H9 (cell line): ENCODE measurements at regions not wholly inside any gene's neighbourhood (a gene's known extent, or its start where the extent isn't known, plus 50 kb on each side); places are given as distances from the start of the nearest gene placed in this dataset.

ENCODE experiments used
- DNase-seq: peaks from one replicate; pipeline ENCODE4 v3.0.0-alpha.2; 2017
- H2AFZ ChIP-seq: one replicate; pipeline ENCODE4 v1.6.1; 2013; ENCODE audit warnings: mild to moderate bottlenecking, low read length, control low read depth, moderate library complexity
- H2AK5ac ChIP-seq: 2 replicates; pipeline ENCODE4 v1.6.1; 2013; ENCODE audit warnings: low read length, control low read depth, mixed read lengths; ENCODE audit not compliant: insufficient read length
- H2BK120ac ChIP-seq: one replicate; pipeline ENCODE4 v1.6.1; 2013; ENCODE audit warnings: low read depth, mild to moderate bottlenecking, low read length, control low read depth, inconsistent platforms; ENCODE audit not compliant: poor library complexity, severe bottlenecking
- H2BK12ac ChIP-seq: 2 replicates; pipeline ENCODE4 v1.6.1; 2013; ENCODE audit warnings: low read length, control low read depth, mixed read lengths, low read depth; ENCODE audit not compliant: insufficient read length
- H2BK15ac ChIP-seq: 2 replicates; pipeline ENCODE4 v1.6.1; 2013; ENCODE audit warnings: low read depth, low read length, control low read depth
- H2BK20ac ChIP-seq: one replicate; pipeline ENCODE4 v1.6.1; 2013; ENCODE audit warnings: low read depth, mild to moderate bottlenecking, low read length, control low read depth, inconsistent platforms; ENCODE audit not compliant: poor library complexity, severe bottlenecking
- H2BK5ac ChIP-seq: 2 replicates; pipeline ENCODE4 v1.6.1; 2013; ENCODE audit warnings: low read length, control low read depth, mixed read lengths; ENCODE audit not compliant: insufficient read length
- H3K14ac ChIP-seq: 2 replicates; pipeline ENCODE4 v1.6.1; 2013; ENCODE audit warnings: low read length, control low read depth; ENCODE audit not compliant: insufficient read depth
- H3K18ac ChIP-seq: 2 replicates; pipeline ENCODE4 v1.6.1; 2013; ENCODE audit warnings: low read depth, mild to moderate bottlenecking, mixed read lengths, low read length, control low read depth; ENCODE audit not compliant: insufficient read length
- H3K23ac ChIP-seq: 2 replicates; pipeline ENCODE4 v1.6.1; 2013; ENCODE audit warnings: low read length, control low read depth, mixed read lengths, low read depth; ENCODE audit not compliant: insufficient read length
- H3K23me2 ChIP-seq: 2 replicates; pipeline ENCODE4 v1.6.1; 2013; ENCODE audit warnings: low read depth, mild to moderate bottlenecking, mixed read lengths, low read length, control low read depth; ENCODE audit not compliant: insufficient read length, poor library complexity, severe bottlenecking
- H3K27ac ChIP-seq: 2 replicates; pipeline ENCODE4 v1.5.1; 2013; ENCODE audit warnings: low read length, control low read depth, mixed read lengths, low read depth; ENCODE audit not compliant: insufficient read length
- H3K27me3 ChIP-seq: 2 replicates; pipeline ENCODE4 v1.6.1; 2013; ENCODE audit warnings: low read length, control low read depth, inconsistent platforms; ENCODE audit not compliant: insufficient read depth
- H3K4ac ChIP-seq: 2 replicates; pipeline ENCODE4 v1.6.1; 2013; ENCODE audit warnings: low read depth, mild to moderate bottlenecking, control low read depth, inconsistent platforms, low read length, moderate library complexity
- H3K4me1 ChIP-seq: 2 replicates; pipeline ENCODE4 v1.6.1; 2013; ENCODE audit warnings: low read length, control low read depth, inconsistent platforms; ENCODE audit not compliant: insufficient read depth
- H3K4me2 ChIP-seq: 2 replicates; pipeline ENCODE4 v1.6.1; 2013; ENCODE audit warnings: low read length, control low read depth, mixed read lengths; ENCODE audit not compliant: insufficient read length, insufficient read depth
- H3K56ac ChIP-seq: 2 replicates; pipeline ENCODE4 v1.6.1; 2013; ENCODE audit warnings: low read depth, mild to moderate bottlenecking, mixed read lengths, low read length, control low read depth; ENCODE audit not compliant: insufficient read length
- H3K79me1 ChIP-seq: 2 replicates; pipeline ENCODE4 v1.6.1; 2013; ENCODE audit warnings: low read depth, mild to moderate bottlenecking, moderate library complexity, low read length, control low read depth, inconsistent platforms; ENCODE audit not compliant: insufficient read depth, poor library complexity, severe bottlenecking
- H3K79me2 ChIP-seq: 2 replicates; pipeline ENCODE4 v1.6.1; 2013; ENCODE audit warnings: low read length, control low read depth, inconsistent platforms; ENCODE audit not compliant: insufficient read depth
- H3K9ac ChIP-seq: 2 replicates; pipeline ENCODE4 v1.6.1; 2013; ENCODE audit warnings: low read length, control low read depth, mixed read lengths; ENCODE audit not compliant: insufficient read length; ENCODE audit errors: extremely low read depth
- H3K9me3 ChIP-seq: one replicate; pipeline ENCODE4 v1.6.1; 2013; ENCODE audit warnings: low read depth, low read length, inconsistent platforms; ENCODE audit not compliant: control insufficient read depth
- H3T11ph ChIP-seq: one replicate; pipeline ENCODE4 v1.6.1; 2013; ENCODE audit warnings: mild to moderate bottlenecking, low read length, control low read depth, inconsistent platforms
- H4K20me1 ChIP-seq: one replicate; pipeline ENCODE4 v1.6.1; 2013; ENCODE audit not compliant: control insufficient read depth, insufficient read length, insufficient read depth
- H4K5ac ChIP-seq: 2 replicates; pipeline ENCODE4 v1.6.1; 2013; ENCODE audit warnings: low read depth, mild to moderate bottlenecking, mixed read lengths, low read length, control low read depth; ENCODE audit not compliant: insufficient read length
- H4K8ac ChIP-seq: replicated peaks from 2 replicates; pipeline ENCODE4 v1.6.1; 2013; ENCODE audit warnings: low read length, control low read depth, mixed read lengths, low read depth; ENCODE audit not compliant: insufficient read length
- H4K91ac ChIP-seq: 2 replicates; pipeline ENCODE4 v1.6.1; 2013; ENCODE audit warnings: low read depth, mild to moderate bottlenecking, moderate library complexity, mixed read lengths, low read length, control low read depth; ENCODE audit not compliant: insufficient read length
- H3K27ac Mint-ChIP-seq, 3 experiments: 2 replicates in 2 of 3; 3 replicates in 1 of 3; pipeline ENCODE4 v1.8.0; 2020 to 2021; ENCODE audit warnings: mixed read lengths in 3 of 3, mild to moderate bottlenecking in 1 of 3, moderate library complexity in 1 of 3
- H3K27me3 Mint-ChIP-seq: 2 replicates; pipeline ENCODE4 v1.8.0; 2021; ENCODE audit warnings: low read depth, mild to moderate bottlenecking, moderate library complexity, mixed read lengths
- H3K36me3 Mint-ChIP-seq, 3 experiments: 2 replicates in 2 of 3; 3 replicates in 1 of 3; pipeline ENCODE4 v1.8.0; 2020 to 2021; ENCODE audit warnings: low read depth in 3 of 3, mixed read lengths in 3 of 3; ENCODE audit not compliant: insufficient read depth in 1 of 3
- H3K4me1 Mint-ChIP-seq, 2 experiments: 2 replicates each; pipeline ENCODE4 v1.8.0; 2020; ENCODE audit warnings: mixed read lengths in 2 of 2
- H3K4me3 Mint-ChIP-seq, 2 experiments: 2 replicates in 1 of 2; 3 replicates in 1 of 2; pipeline ENCODE4 v1.8.0; 2020 to 2021; ENCODE audit warnings: mild to moderate bottlenecking in 2 of 2, mixed read lengths in 2 of 2, moderate library complexity in 1 of 2
- H3K9me3 Mint-ChIP-seq, 2 experiments: 2 replicates in 1 of 2; 3 replicates in 1 of 2; pipeline ENCODE4 v1.8.0; 2020; ENCODE audit warnings: mild to moderate bottlenecking in 2 of 2, mixed read lengths in 2 of 2, moderate library complexity in 1 of 2
- WGBS: extraction: QIAGEN DNeasy Blood & Tissue Kit; methylation state at CpG from one replicate; pipeline ENCODE4 v1.1.7; 2013; ENCODE audit warnings: missing lambda C conversion rate, low lambda C conversion rate, mixed read lengths; ENCODE audit not compliant: insufficient read length; ENCODE audit errors: extremely low coverage; 5-methylcytosine and 5-hydroxymethylcytosine counted together
- TF ChIP-seq, protein P1 (sequence below): fragments of 200-600 bp; sonication (generic); conservative IDR thresholded peaks from 3 replicates; pipeline ENCODE4 v1.8.0; 2021; ENCODE audit warnings: antibody characterized with exemption, mild to moderate bottlenecking

DNA sequence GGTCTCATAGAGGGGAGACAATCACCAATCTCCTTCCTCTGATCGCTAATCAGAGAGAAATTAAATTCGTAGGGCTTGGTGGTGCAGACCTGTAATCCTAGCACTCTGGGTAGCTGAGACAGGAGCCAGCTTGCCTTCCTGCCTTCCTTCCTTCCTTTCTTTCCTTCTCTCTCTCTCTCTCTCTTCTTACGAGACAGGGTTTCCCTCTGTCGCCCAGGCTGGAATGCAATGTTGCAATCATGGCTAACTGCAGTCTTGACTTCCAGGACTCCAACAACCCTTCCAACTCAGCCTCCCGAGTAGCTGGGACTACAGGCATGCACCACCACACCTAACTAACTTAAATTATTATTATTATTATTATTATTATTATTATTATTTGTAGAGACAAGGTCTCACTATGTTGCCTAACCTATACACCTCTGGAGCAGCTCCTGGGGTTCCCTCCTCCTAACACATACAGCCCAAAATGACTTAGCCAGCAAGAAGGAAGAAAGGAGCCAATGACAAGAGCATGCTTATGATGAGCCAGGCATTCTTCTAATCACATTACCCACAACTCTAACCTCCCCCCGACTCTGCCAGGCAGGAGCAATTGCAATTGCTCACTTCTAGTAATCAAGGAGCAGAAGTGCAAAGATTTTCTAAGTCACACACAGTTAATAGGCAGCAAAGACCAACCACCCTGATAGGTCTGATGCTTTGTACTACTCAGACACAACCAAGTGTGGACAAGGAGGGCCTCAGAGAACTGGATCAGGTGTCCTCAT lies 105.4 kb upstream of the F3 start:
- no peak overlapping the region for H3K4me3 Mint-ChIP-seq
- Histone ChIP-seq H3K27ac (no peak overlapping the region), H2AK5ac (no peak overlapping the region), H3K56ac (no peak overlapping the region), H3K4me1 (peaks cover 4% of the 10 kb centered on the region; the same call in 1 of the 2 replicates), H3K23ac (no peak overlapping the region), H4K5ac (no peak overlapping the region), H4K91ac (no peak overlapping the region), H3K18ac (no peak overlapping the region), H3K14ac (no peak overlapping the region), H3K4me2 (no peak overlapping the region), H2AFZ (no peak overlapping the region), H3K9ac (no peak overlapping the region), H4K20me1 (no peaks in the 10 kb centered on the region), H3K79me1 (no peaks in the 10 kb centered on the region), H2BK20ac (no peak overlapping the region), H3K79me2 (no peaks in the 10 kb centered on the region), H3T11ph (no peak overlapping the region), H3K23me2 (no peaks in the 10 kb centered on the region), H2BK5ac (no peak overlapping the region), H2BK12ac (no peak overlapping the region), H3K9me3 (no peaks in the 10 kb centered on the region), H3K4ac (no peak overlapping the region), H2BK120ac (no peak overlapping the region), H4K8ac (no peak overlapping the region), H2BK15ac (no peak overlapping the region), H3K27me3 (no peaks in the 10 kb centered on the region; the same call in 1 of the 2 replicates)
- H3K4me1 Mint-ChIP-seq = peaks cover 6 to 24% of the 10 kb centered on the region in 2 experiments
- no peaks in the 10 kb centered on the region; a peak in 2 of 7 replicates for H3K36me3 Mint-ChIP-seq
- TF ChIP-seq, protein P1, sequence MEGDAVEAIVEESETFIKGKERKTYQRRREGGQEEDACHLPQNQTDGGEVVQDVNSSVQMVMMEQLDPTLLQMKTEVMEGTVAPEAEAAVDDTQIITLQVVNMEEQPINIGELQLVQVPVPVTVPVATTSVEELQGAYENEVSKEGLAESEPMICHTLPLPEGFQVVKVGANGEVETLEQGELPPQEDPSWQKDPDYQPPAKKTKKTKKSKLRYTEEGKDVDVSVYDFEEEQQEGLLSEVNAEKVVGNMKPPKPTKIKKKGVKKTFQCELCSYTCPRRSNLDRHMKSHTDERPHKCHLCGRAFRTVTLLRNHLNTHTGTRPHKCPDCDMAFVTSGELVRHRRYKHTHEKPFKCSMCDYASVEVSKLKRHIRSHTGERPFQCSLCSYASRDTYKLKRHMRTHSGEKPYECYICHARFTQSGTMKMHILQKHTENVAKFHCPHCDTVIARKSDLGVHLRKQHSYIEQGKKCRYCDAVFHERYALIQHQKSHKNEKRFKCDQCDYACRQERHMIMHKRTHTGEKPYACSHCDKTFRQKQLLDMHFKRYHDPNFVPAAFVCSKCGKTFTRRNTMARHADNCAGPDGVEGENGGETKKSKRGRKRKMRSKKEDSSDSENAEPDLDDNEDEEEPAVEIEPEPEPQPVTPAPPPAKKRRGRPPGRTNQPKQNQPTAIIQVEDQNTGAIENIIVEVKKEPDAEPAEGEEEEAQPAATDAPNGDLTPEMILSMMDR = no peak
- WGBS = no CpG with 5 or more reads among the region's 6 CpGs
- peak overlapping the region in 1 of 3 experiments; percentile 14; a peak in 2 of 7 replicates for H3K27ac Mint-ChIP-seq
- no peak for DNase-seq
- no peaks in the 10 kb centered on the region for H3K27me3 Mint-ChIP-seq
- no peaks in the 10 kb centered on the region for H3K9me3 Mint-ChIP-seq
